ENCODE measurements at regions not wholly inside any gene's neighbourhood (a gene's known extent, or its start where the extent isn't known, plus 50 kb on each side); places are given as distances from the start of the nearest gene placed in this dataset.
"Not testable (repeated sequence)": the region's sequence is repeated elsewhere in the genome, so short reads cannot be mapped to it uniquely, and the experiment has no call there.

DNA sequence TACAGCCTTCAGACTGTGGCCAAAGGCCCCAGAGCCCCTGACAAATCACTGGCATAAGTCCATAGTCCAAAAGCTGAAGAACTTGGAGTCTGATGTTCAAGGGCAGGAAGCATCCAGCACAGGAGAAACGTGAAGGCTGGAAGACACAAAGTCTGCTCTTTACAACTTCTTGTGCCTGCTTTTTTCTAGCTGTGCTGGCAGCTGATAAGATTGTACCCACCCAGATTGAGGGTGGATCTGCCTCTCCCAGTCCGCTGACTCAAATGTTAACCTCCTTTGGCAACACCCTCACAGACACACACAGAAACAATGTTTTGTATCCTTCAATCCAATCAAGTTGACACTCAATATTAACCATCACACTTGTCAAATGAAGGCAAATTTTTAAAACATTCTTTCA is 959.5 kb downstream of the FSCB start:
- TF ChIP-seq, protein P1, sequence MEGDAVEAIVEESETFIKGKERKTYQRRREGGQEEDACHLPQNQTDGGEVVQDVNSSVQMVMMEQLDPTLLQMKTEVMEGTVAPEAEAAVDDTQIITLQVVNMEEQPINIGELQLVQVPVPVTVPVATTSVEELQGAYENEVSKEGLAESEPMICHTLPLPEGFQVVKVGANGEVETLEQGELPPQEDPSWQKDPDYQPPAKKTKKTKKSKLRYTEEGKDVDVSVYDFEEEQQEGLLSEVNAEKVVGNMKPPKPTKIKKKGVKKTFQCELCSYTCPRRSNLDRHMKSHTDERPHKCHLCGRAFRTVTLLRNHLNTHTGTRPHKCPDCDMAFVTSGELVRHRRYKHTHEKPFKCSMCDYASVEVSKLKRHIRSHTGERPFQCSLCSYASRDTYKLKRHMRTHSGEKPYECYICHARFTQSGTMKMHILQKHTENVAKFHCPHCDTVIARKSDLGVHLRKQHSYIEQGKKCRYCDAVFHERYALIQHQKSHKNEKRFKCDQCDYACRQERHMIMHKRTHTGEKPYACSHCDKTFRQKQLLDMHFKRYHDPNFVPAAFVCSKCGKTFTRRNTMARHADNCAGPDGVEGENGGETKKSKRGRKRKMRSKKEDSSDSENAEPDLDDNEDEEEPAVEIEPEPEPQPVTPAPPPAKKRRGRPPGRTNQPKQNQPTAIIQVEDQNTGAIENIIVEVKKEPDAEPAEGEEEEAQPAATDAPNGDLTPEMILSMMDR (IDR thresholded peaks at IDR 0.05) = not testable (repeated sequence)
- TF ChIP-seq POLR2A (IDR thresholded peaks at IDR 0.05; ENCODE audit: low read length); CHD2 (IDR thresholded peaks at IDR 0.05; ENCODE audit: low read length, partially characterized antibody); RFX5 (IDR thresholded peaks at IDR 0.05); MAFK (IDR thresholded peaks at IDR 0.05; ENCODE audit: partially characterized antibody); PHF8 (IDR thresholded peaks at IDR 0.05; ENCODE audit: borderline replicate concordance, low read depth); EP300 (IDR thresholded peaks at IDR 0.05): not testable (repeated sequence)
